IMR-90 (cell line): ENCODE measurements at regions not wholly inside any gene's neighbourhood (a gene's known extent, or its start where the extent isn't known, plus 50 kb on each side); places are given as distances from the start of the nearest gene placed in this dataset.
A peak's percentile ranks its signal among the peaks of the same experiment; 100 is the strongest.

Source experiments
- ATAC-seq: fragments of 200-7000 bp; cut with Tn5 transposase; 2 replicates; pipeline ENCODE4 v1.9.1; 2020; ENCODE audit warnings: low read depth, mild to moderate bottlenecking, moderate library complexity
- BruUV-seq: library from RNA; stranded (reverse); fragments of 400-500 nt; replicated peaks from 2 replicates; lab custom pipeline; 2021; lab: Mats Ljungman, UMichigan
- CTCF ChIA-PET: fragments of 300-600 bp; formaldehyde crosslinking; extraction: SDS; loops from one replicate; lab custom pipeline; 2021; ENCODE audit warnings: antibody characterized with exemption; lab: Yijun Ruan, JAX
- POLR2A ChIA-PET: fragments of 300-600 bp; sonication (Branson Sonifier 250); formaldehyde crosslinking; loops from one replicate; lab custom pipeline; 2022; ENCODE audit warnings: antibody characterized with exemption; ENCODE audit not compliant: unreplicated experiment; lab: Charles Lee
- DNase-seq: peaks from one replicate; pipeline ENCODE4 v3.0.0; 2013
- H2AFZ ChIP-seq: replicated peaks from 2 replicates; pipeline ENCODE3; 2013; ENCODE audit warnings: low read length, mild to moderate bottlenecking; ENCODE audit not compliant: poor library complexity
- H2AK5ac ChIP-seq: 2 replicates; pipeline ENCODE4 v1.6.1; 2013; ENCODE audit warnings: low read depth, low read length, inconsistent platforms
- H2AK9ac ChIP-seq: replicated peaks from 2 replicates; pipeline ENCODE3; 2013; ENCODE audit warnings: mild to moderate bottlenecking, low read depth, low read length, moderate library complexity; ENCODE audit not compliant: poor library complexity
- H2BK120ac ChIP-seq: 2 replicates; pipeline ENCODE4 v1.6.1; 2013; ENCODE audit warnings: low read depth, low read length, inconsistent platforms
- H2BK15ac ChIP-seq: 3 replicates; pipeline ENCODE4 v1.6.1; 2013; ENCODE audit warnings: low read depth, low read length, inconsistent platforms
- H2BK20ac ChIP-seq: 2 replicates; pipeline ENCODE4 v1.6.1; 2013; ENCODE audit warnings: low read depth, mild to moderate bottlenecking, inconsistent platforms, low read length, moderate library complexity
- H2BK5ac ChIP-seq: 2 replicates; pipeline ENCODE4 v1.6.1; 2013; ENCODE audit warnings: mild to moderate bottlenecking, low read depth, low read length, inconsistent platforms; ENCODE audit not compliant: poor library complexity, severe bottlenecking
- H3K14ac ChIP-seq: replicated peaks from 2 replicates; pipeline ENCODE4 v1.6.1; 2013; ENCODE audit warnings: low read depth, low read length, inconsistent platforms
- H3K18ac ChIP-seq: 2 replicates; pipeline ENCODE4 v1.6.1; 2013; ENCODE audit warnings: low read depth, low read length, control low read depth
- H3K23ac ChIP-seq: 2 replicates; pipeline ENCODE4 v1.6.1; 2013; ENCODE audit warnings: low read depth, low read length, inconsistent platforms
- H3K27ac ChIP-seq: 2 replicates; pipeline ENCODE4 v1.5.1; 2013; ENCODE audit warnings: mild to moderate bottlenecking, control low read depth, low read length; ENCODE audit not compliant: insufficient read depth
- H3K27me3 ChIP-seq: 2 replicates; pipeline ENCODE4 v1.6.1; 2013; ENCODE audit warnings: low read length; ENCODE audit not compliant: control insufficient read depth, insufficient read depth
- H3K36me3 ChIP-seq: 2 replicates; pipeline ENCODE4 v1.6.1; 2013; ENCODE audit warnings: low read length, mixed read lengths; ENCODE audit not compliant: control insufficient read depth, insufficient read depth
- H3K4ac ChIP-seq: 2 replicates; pipeline ENCODE4 v1.6.1; 2013; ENCODE audit warnings: low read depth, low read length, inconsistent platforms
- H3K4me1 ChIP-seq: 2 replicates; pipeline ENCODE4 v1.6.1; 2013; ENCODE audit warnings: low read length, mixed read lengths; ENCODE audit not compliant: control insufficient read depth, insufficient read depth
- H3K4me2 ChIP-seq: 2 replicates; pipeline ENCODE4 v1.6.1; 2013; ENCODE audit warnings: low read depth, mild to moderate bottlenecking, control low read depth, low read length, moderate library complexity
- H3K4me3 ChIP-seq: 2 replicates; pipeline ENCODE4 v1.5.1; 2013; ENCODE audit warnings: low read depth, mild to moderate bottlenecking, control low read depth, low read length, moderate library complexity; ENCODE audit not compliant: insufficient read depth
- H3K56ac ChIP-seq: 2 replicates; pipeline ENCODE4 v1.6.1; 2013; ENCODE audit warnings: low read length, inconsistent platforms; ENCODE audit not compliant: insufficient read depth; ENCODE audit errors: extremely low read depth
- H3K79me1 ChIP-seq, 2 experiments: 2 replicates each; pipeline ENCODE4 v1.6.1; 2013; ENCODE audit warnings: low read length in 2 of 2, inconsistent platforms in 1 of 2, low read depth in 1 of 2
- H3K9ac ChIP-seq: 2 replicates; pipeline ENCODE4 v1.6.1; 2013; ENCODE audit warnings: low read depth, low read length, control low read depth
- H3K9me1 ChIP-seq: 2 replicates; pipeline ENCODE4 v1.6.1; 2013; ENCODE audit warnings: low read length, inconsistent platforms; ENCODE audit not compliant: insufficient read depth
- H3K9me3 ChIP-seq: 2 replicates; pipeline ENCODE4 v1.6.1; 2013; ENCODE audit warnings: low read length; ENCODE audit not compliant: control insufficient read depth, insufficient read depth
- H4K20me1 ChIP-seq: 2 replicates; pipeline ENCODE4 v1.6.1; 2013; ENCODE audit warnings: low read length, inconsistent platforms; ENCODE audit not compliant: insufficient read depth
- H4K5ac ChIP-seq: 2 replicates; pipeline ENCODE4 v1.6.1; 2013; ENCODE audit warnings: mild to moderate bottlenecking, low read depth, low read length, control low read depth
- H4K8ac ChIP-seq, 2 experiments: 2 replicates each; pipeline ENCODE4 v1.6.1; 2013; ENCODE audit warnings: low read depth in 2 of 2, low read length in 2 of 2, control low read depth in 1 of 2, inconsistent platforms in 1 of 2
- H4K91ac ChIP-seq: 2 replicates; pipeline ENCODE4 v1.6.1; 2013; ENCODE audit warnings: low read depth, low read length, inconsistent platforms; ENCODE audit not compliant: insufficient read depth
- BHLHE40 ChIP-seq: fragments of 150-350 bp; IDR thresholded peaks from 2 replicates; pipeline ENCODE4 v1.6.1; 2016; ENCODE audit warnings: mild to moderate bottlenecking, low read depth, low read length
- CEBPB ChIP-seq: IDR thresholded peaks from 2 replicates; pipeline ENCODE4 v1.6.1; 2012; ENCODE audit warnings: low read depth, low read length, improper control_type of control experiment
- CHD1 ChIP-seq: IDR thresholded peaks from 2 replicates; pipeline ENCODE4 v1.6.1; 2012; ENCODE audit warnings: low read depth, low read length, improper control_type of control experiment
- FOS ChIP-seq: fragments of 150-350 bp; IDR thresholded peaks from 2 replicates; pipeline ENCODE4 v1.6.1; 2016; ENCODE audit warnings: low read depth, low read length
- MAFK ChIP-seq: IDR thresholded peaks from 2 replicates; pipeline ENCODE4 v1.6.1; 2012; ENCODE audit warnings: low read depth, low read length, improper control_type of control experiment
- MAZ ChIP-seq: IDR thresholded peaks from 2 replicates; pipeline ENCODE4 v1.6.1; 2012; ENCODE audit warnings: low read depth, mild to moderate bottlenecking, low read length, improper control_type of control experiment, moderate library complexity, borderline replicate concordance
- MXI1 ChIP-seq: IDR thresholded peaks from 2 replicates; pipeline ENCODE4 v1.6.1; 2012; ENCODE audit warnings: low read depth, mild to moderate bottlenecking, low read length, moderate library complexity, borderline replicate concordance
- NFE2L2 ChIP-seq: fragments of 150-350 bp; IDR thresholded peaks from 2 replicates; pipeline ENCODE4 v1.6.1; 2016; ENCODE audit warnings: low read depth, mild to moderate bottlenecking, low read length
- POLR2A ChIP-seq: IDR thresholded peaks from 2 replicates; pipeline ENCODE4 v1.6.1; 2012; ENCODE audit warnings: mild to moderate bottlenecking, low read depth, low read length
- RAD21 ChIP-seq: IDR thresholded peaks from 2 replicates; pipeline ENCODE4 v1.6.1; 2012; ENCODE audit warnings: low read length, improper control_type of control experiment
- RCOR1 ChIP-seq: IDR thresholded peaks from 2 replicates; pipeline ENCODE4 v1.6.1; 2012; ENCODE audit warnings: mild to moderate bottlenecking, low read length, improper control_type of control experiment; ENCODE audit not compliant: insufficient replicate concordance
- RFX5 ChIP-seq: IDR thresholded peaks from 2 replicates; pipeline ENCODE4 v1.8.0; 2012; ENCODE audit warnings: low read depth, mild to moderate bottlenecking, low read length, moderate library complexity
- SMC3 ChIP-seq: fragments of 150-350 bp; IDR thresholded peaks from 2 replicates; pipeline ENCODE4 v1.6.1; 2016; ENCODE audit warnings: low read depth, mild to moderate bottlenecking, antibody characterized with exemption, low read length, moderate library complexity
- WGBS, 2 experiments: methylation state at CpG; one replicate each; pipeline versions ENCODE4 v1.1.5 to v1.1.7; 2013; ENCODE audit warnings: missing lambda C conversion rate in 2 of 2; ENCODE audit not compliant: insufficient read length in 1 of 2; ENCODE audit errors: extremely low coverage in 2 of 2; 5-methylcytosine and 5-hydroxymethylcytosine counted together
- dilution Hi-C: fragments of 300-500 bp; cut with HindIII; formaldehyde crosslinking; loops from one replicate; pipeline ENCODE4 v1.14.3; 2018; ENCODE audit warnings: low sequenced_read_pairs; ENCODE audit not compliant: unreplicated experiment
- in situ Hi-C: fragments of 300-500 bp; cut with MboI; formaldehyde crosslinking; loops from 3 replicates; pipeline ENCODE4 v1.14.3; 2019; ENCODE audit warnings: low sequenced_read_pairs, inconsistent platforms, mixed read lengths
- intact Hi-C: fragments of 100-400 bp; cut with micrococcal nuclease; formaldehyde crosslinking; loops from 2 replicates; pipeline ENCODE4 v1.10.0; 2022
- TF ChIP-seq, protein P1 (sequence below): conservative IDR thresholded peaks from 2 replicates; pipeline ENCODE4 v1.5.1; 2012; ENCODE audit warnings: mild to moderate bottlenecking, low read depth, low read length, improper control_type of control experiment
- TF ChIP-seq, protein P2 (sequence below): fragments of 150-350 bp; IDR thresholded peaks from 2 replicates; pipeline ENCODE4 v1.6.1; 2017; ENCODE audit warnings: mild to moderate bottlenecking, antibody characterized with exemption, low read length, low read depth
- TF ChIP-seq, protein P3 (sequence below): fragments of 150-350 bp; IDR thresholded peaks from 2 replicates; pipeline ENCODE4 v1.6.1; 2016; ENCODE audit warnings: low read depth, mild to moderate bottlenecking, low read length, moderate library complexity, borderline replicate concordance

DNA sequence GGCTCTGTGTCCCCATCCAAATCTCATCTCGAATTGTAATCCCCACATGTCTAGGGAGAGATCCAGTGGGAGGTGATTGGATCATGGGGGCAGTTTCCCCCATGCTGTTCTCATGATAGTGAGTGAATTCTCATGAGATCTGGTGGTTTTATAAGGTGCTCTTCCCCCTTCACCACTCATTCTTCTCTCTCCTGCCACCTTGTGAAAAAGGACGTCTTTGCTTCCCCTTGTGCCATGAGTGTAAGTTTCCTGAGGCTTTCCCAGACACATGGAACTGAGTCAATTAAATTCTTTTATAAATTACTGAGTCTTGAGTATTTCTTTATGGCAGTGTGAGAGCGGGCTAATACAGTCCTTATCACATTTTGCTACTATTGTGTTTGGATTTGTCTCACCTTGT is 177.6 kb upstream of the SLC39A10 start:
- 0 out of 2 replicates have a peak overlapping the region, but pooled peaks have one; percentile 16 for H3K14ac ChIP-seq
- WGBS, 2 experiments: no CpG with 5 or more reads among the region's 3 CpGs
- in situ Hi-C loops (no loop called here), intact Hi-C loops (loop anchor here (5.0 to 10.0 kb wide), 2 partner anchors 155 to 178 kb away; partner anchors contain the start of gene SLC39A10), dilution Hi-C loops (no loop called here)
- ATAC-seq: no peak
- H2AK5ac ChIP-seq: no peak overlapping the region
- no peaks in the 10 kb centered on the region for H4K20me1 ChIP-seq
- 0 out of 2 replicates have a peak overlapping the region, but pooled peaks have one; percentile 21 for H3K4ac ChIP-seq
- no peak overlapping the region for H3K18ac ChIP-seq
- no peak overlapping the region for H3K9ac ChIP-seq
- no peaks in the 10 kb centered on the region for H3K27me3 ChIP-seq
- 0 out of 2 replicates have a peak, but pooled peaks cover 2% of the 10 kb centered on the region for H3K9me1 ChIP-seq
- no peak overlapping the region for H3K27ac ChIP-seq
- POLR2A ChIA-PET: no interaction called here
- H4K8ac ChIP-seq: no peak overlapping the region
- no peak overlapping the region for H3K56ac ChIP-seq
- BruUV-seq: no TSS peak
- 0 out of 2 replicates have a peak overlapping the region, but pooled peaks have one; percentile 54 for H2BK20ac ChIP-seq
- TF ChIP-seq POLR2A (no peak), BHLHE40 (no peak), MAFK (no peak), NFE2L2 (no peak), RFX5 (no peak), MAZ (no peak), CEBPB (no peak), RAD21 (no peak), FOS (no peak), CHD1 (no peak), RCOR1 (no peak), SMC3 (no peak), MXI1 (no peak)
- TF ChIP-seq, protein P1, sequence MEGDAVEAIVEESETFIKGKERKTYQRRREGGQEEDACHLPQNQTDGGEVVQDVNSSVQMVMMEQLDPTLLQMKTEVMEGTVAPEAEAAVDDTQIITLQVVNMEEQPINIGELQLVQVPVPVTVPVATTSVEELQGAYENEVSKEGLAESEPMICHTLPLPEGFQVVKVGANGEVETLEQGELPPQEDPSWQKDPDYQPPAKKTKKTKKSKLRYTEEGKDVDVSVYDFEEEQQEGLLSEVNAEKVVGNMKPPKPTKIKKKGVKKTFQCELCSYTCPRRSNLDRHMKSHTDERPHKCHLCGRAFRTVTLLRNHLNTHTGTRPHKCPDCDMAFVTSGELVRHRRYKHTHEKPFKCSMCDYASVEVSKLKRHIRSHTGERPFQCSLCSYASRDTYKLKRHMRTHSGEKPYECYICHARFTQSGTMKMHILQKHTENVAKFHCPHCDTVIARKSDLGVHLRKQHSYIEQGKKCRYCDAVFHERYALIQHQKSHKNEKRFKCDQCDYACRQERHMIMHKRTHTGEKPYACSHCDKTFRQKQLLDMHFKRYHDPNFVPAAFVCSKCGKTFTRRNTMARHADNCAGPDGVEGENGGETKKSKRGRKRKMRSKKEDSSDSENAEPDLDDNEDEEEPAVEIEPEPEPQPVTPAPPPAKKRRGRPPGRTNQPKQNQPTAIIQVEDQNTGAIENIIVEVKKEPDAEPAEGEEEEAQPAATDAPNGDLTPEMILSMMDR: no peak
- TF ChIP-seq, protein P2, sequence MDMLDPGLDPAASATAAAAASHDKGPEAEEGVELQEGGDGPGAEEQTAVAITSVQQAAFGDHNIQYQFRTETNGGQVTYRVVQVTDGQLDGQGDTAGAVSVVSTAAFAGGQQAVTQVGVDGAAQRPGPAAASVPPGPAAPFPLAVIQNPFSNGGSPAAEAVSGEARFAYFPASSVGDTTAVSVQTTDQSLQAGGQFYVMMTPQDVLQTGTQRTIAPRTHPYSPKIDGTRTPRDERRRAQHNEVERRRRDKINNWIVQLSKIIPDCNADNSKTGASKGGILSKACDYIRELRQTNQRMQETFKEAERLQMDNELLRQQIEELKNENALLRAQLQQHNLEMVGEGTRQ: no peak
- TF ChIP-seq, protein P3, sequence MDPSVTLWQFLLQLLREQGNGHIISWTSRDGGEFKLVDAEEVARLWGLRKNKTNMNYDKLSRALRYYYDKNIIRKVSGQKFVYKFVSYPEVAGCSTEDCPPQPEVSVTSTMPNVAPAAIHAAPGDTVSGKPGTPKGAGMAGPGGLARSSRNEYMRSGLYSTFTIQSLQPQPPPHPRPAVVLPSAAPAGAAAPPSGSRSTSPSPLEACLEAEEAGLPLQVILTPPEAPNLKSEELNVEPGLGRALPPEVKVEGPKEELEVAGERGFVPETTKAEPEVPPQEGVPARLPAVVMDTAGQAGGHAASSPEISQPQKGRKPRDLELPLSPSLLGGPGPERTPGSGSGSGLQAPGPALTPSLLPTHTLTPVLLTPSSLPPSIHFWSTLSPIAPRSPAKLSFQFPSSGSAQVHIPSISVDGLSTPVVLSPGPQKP: no peak
- H2AFZ ChIP-seq: no peak overlapping the region
- H4K5ac ChIP-seq: no peak overlapping the region
- no peaks in the 10 kb centered on the region for H3K36me3 ChIP-seq
- no peaks in the 10 kb centered on the region for H3K9me3 ChIP-seq
- DNase-seq: no peak
- H4K91ac ChIP-seq: no peak overlapping the region
- H2BK15ac ChIP-seq: peak overlapping the region; percentile 48; the same call in 1 of the 3 replicates
- H3K79me1 ChIP-seq: no peaks in the 10 kb centered on the region
- H2BK5ac ChIP-seq: no peak overlapping the region
- peaks cover 2% of the 10 kb centered on the region; the same call in 1 of the 2 replicates for H3K4me1 ChIP-seq
- peak overlapping the region; percentile 33 for H2BK120ac ChIP-seq
- H2AK9ac ChIP-seq: no peak overlapping the region
- CTCF ChIA-PET: no interaction called here
- no peak overlapping the region for H3K23ac ChIP-seq
- H3K4me3 ChIP-seq: no peak overlapping the region
- no peak overlapping the region for H3K4me2 ChIP-seq
